CD8-positive, alpha-beta memory T cell (primary cell): ENCODE measurements at regions not wholly inside any gene's neighbourhood (a gene's known extent, or its start where the extent isn't known, plus 50 kb on each side); places are given as distances from the start of the nearest gene placed in this dataset.

Experiments
- CTCF ChIA-PET: fragments of 350-600 bp; sonication (Branson Sonifier 250); formaldehyde crosslinking; loops from one replicate; lab custom pipeline; 2021; ENCODE audit warnings: antibody characterized with exemption; lab: Charles Lee
- POLR2A ChIA-PET: fragments of 350-600 bp; sonication (Branson Sonifier 250); formaldehyde crosslinking; loops from one replicate; lab custom pipeline; 2021; ENCODE audit warnings: antibody characterized with exemption; lab: Charles Lee
- DNase-seq, 5 donors: peaks; one replicate each; pipeline versions ENCODE4 v3.0.0 to v3.0.0-alpha.2; 2020 to 2022; ENCODE audit warnings: mixed read lengths in 1 of 5
- H3K27ac ChIP-seq: one replicate; pipeline ENCODE4 v1.7.0; 2013; ENCODE audit warnings: low read depth, mild to moderate bottlenecking, low read length, moderate library complexity
- H3K27me3 ChIP-seq: 2 replicates; pipeline ENCODE4 v1.7.0; 2013; ENCODE audit warnings: low read length, mild to moderate bottlenecking; ENCODE audit not compliant: insufficient read depth, poor library complexity, severe bottlenecking
- H3K36me3 ChIP-seq: 2 replicates; pipeline ENCODE4 v1.7.0; 2013; ENCODE audit warnings: mild to moderate bottlenecking, low read length, moderate library complexity; ENCODE audit not compliant: insufficient read depth
- H3K4me1 ChIP-seq: 2 replicates; pipeline ENCODE4 v1.7.0; 2013; ENCODE audit warnings: mild to moderate bottlenecking, low read length, moderate library complexity; ENCODE audit not compliant: insufficient read depth
- H3K4me3 ChIP-seq: 2 replicates; pipeline ENCODE4 v1.7.0; 2013; ENCODE audit warnings: mild to moderate bottlenecking, low read length
- H3K9me3 ChIP-seq: 2 replicates; pipeline ENCODE4 v1.7.0; 2013; ENCODE audit warnings: mild to moderate bottlenecking, low read length
- H3K27ac Mint-ChIP-seq, 8 donors: one replicate each; pipeline ENCODE4 v1.8.0; 2020 to 2021; ENCODE audit warnings: mixed read lengths in 8 of 8, mild to moderate bottlenecking in 6 of 8, inconsistent platforms in 3 of 8, moderate library complexity in 3 of 8
- H3K27me3 Mint-ChIP-seq, 2 donors: one replicate each; pipeline ENCODE4 v1.8.0; 2020 to 2021; ENCODE audit warnings: mixed read lengths in 2 of 2, mild to moderate bottlenecking in 1 of 2, moderate library complexity in 1 of 2
- H3K36me3 Mint-ChIP-seq, 3 donors: one replicate each; pipeline ENCODE4 v1.8.0; 2020 to 2021; ENCODE audit warnings: mixed read lengths in 3 of 3, inconsistent platforms in 1 of 3, mild to moderate bottlenecking in 1 of 3
- H3K4me1 Mint-ChIP-seq, 3 donors: one replicate each; pipeline ENCODE4 v1.8.0; 2020 to 2021; ENCODE audit warnings: mixed read lengths in 3 of 3, inconsistent platforms in 1 of 3, mild to moderate bottlenecking in 1 of 3
- H3K4me3 Mint-ChIP-seq, 7 donors: one replicate each; pipeline ENCODE4 v1.8.0; 2020 to 2021; ENCODE audit warnings: mixed read lengths in 7 of 7, mild to moderate bottlenecking in 6 of 7, moderate library complexity in 4 of 7, inconsistent platforms in 2 of 7
- H3K9me3 Mint-ChIP-seq, 5 donors: one replicate each; pipeline ENCODE4 v1.8.0; 2020 to 2022; ENCODE audit warnings: mixed read lengths in 5 of 5, mild to moderate bottlenecking in 3 of 5, moderate library complexity in 2 of 5, inconsistent platforms in 1 of 5

DNA sequence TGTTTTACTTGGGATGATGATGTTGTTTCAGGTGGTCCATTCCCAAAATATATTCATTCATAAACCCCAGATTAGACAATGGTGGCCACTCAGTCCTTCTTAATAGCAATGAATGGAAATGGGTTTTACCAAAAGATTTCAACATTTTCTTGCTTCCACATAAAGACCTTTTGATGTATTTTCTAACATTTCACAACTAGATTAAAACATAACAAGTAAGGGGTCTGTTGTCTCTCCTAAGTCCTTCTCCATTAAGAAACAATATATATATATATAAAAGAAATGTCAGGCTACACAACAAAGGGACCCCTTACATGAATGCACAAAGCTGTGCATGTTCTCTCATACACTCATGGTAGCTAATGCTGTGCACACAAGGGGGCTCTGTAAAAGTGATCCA lies 176.4 kb downstream of the ANXA2 start:
- Mint-ChIP-seq H3K4me3 (no peak overlapping the region), H3K4me1 (no peaks in the 10 kb centered on the region), H3K36me3 (no peaks in the 10 kb centered on the region), H3K27me3 (peaks cover 4 to 25% of the 10 kb centered on the region in 2 donors), H3K27ac (no peak overlapping the region), H3K9me3 (no peaks in the 10 kb centered on the region)
- H3K9me3 ChIP-seq: no peaks in the 10 kb centered on the region
- no peak overlapping the region for H3K27ac ChIP-seq
- H3K27me3 ChIP-seq: no peaks in the 10 kb centered on the region
- no peak for DNase-seq
- H3K4me3 ChIP-seq: no peak overlapping the region
- POLR2A ChIA-PET: no interaction called here
- CTCF ChIA-PET: no interaction called here
- no peaks in the 10 kb centered on the region for H3K36me3 ChIP-seq
- no peaks in the 10 kb centered on the region for H3K4me1 ChIP-seq

DNA sequence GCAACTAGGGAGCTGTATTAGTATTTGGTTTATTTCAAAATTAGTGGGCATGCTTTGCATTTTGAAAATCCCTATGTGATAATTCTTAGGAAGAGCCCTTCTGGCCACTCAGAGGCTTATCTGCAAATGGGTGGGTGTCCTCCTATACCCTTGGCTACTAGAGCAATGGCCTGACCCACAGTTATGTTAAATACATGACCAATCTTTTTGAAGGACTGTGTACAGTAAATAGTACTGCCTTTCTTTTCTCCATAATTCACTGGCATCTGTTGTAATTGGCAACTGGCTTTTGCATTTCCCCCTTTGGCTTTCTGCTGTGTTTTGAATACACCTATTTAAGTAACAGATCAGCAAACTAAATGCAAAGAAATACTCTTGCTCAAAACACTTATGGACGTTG lies 175.4 kb downstream of the ANXA2 start:
- no peak overlapping the region for H3K4me3 Mint-ChIP-seq
- H3K27ac ChIP-seq: no peak overlapping the region
- no peaks in the 10 kb centered on the region for H3K4me1 ChIP-seq
- no peak for DNase-seq
- ChIA-PET POLR2A (no interaction called here), CTCF (no interaction called here)
- H3K27me3 ChIP-seq: no peaks in the 10 kb centered on the region
- no peaks in the 10 kb centered on the region for H3K36me3 Mint-ChIP-seq
- H3K9me3 ChIP-seq: no peaks in the 10 kb centered on the region
- H3K9me3 Mint-ChIP-seq: no peaks in the 10 kb centered on the region
- no peaks in the 10 kb centered on the region for H3K4me1 Mint-ChIP-seq
- no peak overlapping the region for H3K27ac Mint-ChIP-seq
- H3K36me3 ChIP-seq: no peaks in the 10 kb centered on the region
- no peak overlapping the region for H3K4me3 ChIP-seq
- H3K27me3 Mint-ChIP-seq: peaks cover 4 to 18% of the 10 kb centered on the region in 2 donors

- Mint-ChIP-seq H3K9me3 (no peaks in the 10 kb centered on the region), H3K4me3 (no peak overlapping the region), H3K27me3 (peaks cover 5 to 20% of the 10 kb centered on the region in 2 donors), H3K36me3 (no peaks in the 10 kb centered on the region), H3K4me1 (no peaks in the 10 kb centered on the region), H3K27ac (no peak overlapping the region)
- H3K27ac ChIP-seq: no peak overlapping the region
- H3K36me3 ChIP-seq: no peaks in the 10 kb centered on the region
- POLR2A ChIA-PET: no interaction called here
- H3K4me3 ChIP-seq: no peak overlapping the region
- DNase-seq: no peak
- no peaks in the 10 kb centered on the region for H3K4me1 ChIP-seq
- no peaks in the 10 kb centered on the region for H3K9me3 ChIP-seq
- H3K27me3 ChIP-seq: no peaks in the 10 kb centered on the region
- CTCF ChIA-PET: no interaction called here
Measured at GRCh38 chr15:60223176-60223575, 174.6 kb downstream of the ANXA2 start.

GRCh38 chr15:60226924-60227323 lies 170.9 kb downstream of the ANXA2 start:
- Histone ChIP-seq H3K27me3 (no peaks in the 10 kb centered on the region), H3K36me3 (no peaks in the 10 kb centered on the region), H3K9me3 (no peaks in the 10 kb centered on the region), H3K4me1 (no peaks in the 10 kb centered on the region), H3K4me3 (no peak overlapping the region), H3K27ac (no peak overlapping the region)
- H3K27me3 Mint-ChIP-seq: peaks cover 10 to 33% of the 10 kb centered on the region in 2 donors
- H3K4me3 Mint-ChIP-seq: no peak overlapping the region
- CTCF ChIA-PET: no interaction called here
- POLR2A ChIA-PET: no interaction called here
- no peak overlapping the region for H3K27ac Mint-ChIP-seq
- no peaks in the 10 kb centered on the region for H3K36me3 Mint-ChIP-seq
- DNase-seq: no peak
- H3K9me3 Mint-ChIP-seq: no peaks in the 10 kb centered on the region
- no peaks in the 10 kb centered on the region for H3K4me1 Mint-ChIP-seq

- H3K36me3 Mint-ChIP-seq: no peaks in the 10 kb centered on the region
- Histone ChIP-seq H3K4me1 (no peaks in the 10 kb centered on the region), H3K4me3 (no peak overlapping the region), H3K27me3 (no peaks in the 10 kb centered on the region), H3K27ac (no peak overlapping the region), H3K9me3 (no peaks in the 10 kb centered on the region), H3K36me3 (no peaks in the 10 kb centered on the region)
- H3K4me3 Mint-ChIP-seq: no peak overlapping the region
- ChIA-PET CTCF (no interaction called here), POLR2A (no interaction called here)
- H3K27me3 Mint-ChIP-seq: peaks cover 10 to 30% of the 10 kb centered on the region in 2 donors
- no peak for DNase-seq
- no peaks in the 10 kb centered on the region for H3K9me3 Mint-ChIP-seq
- no peak overlapping the region for H3K27ac Mint-ChIP-seq
- H3K4me1 Mint-ChIP-seq: no peaks in the 10 kb centered on the region
Measured at GRCh38 chr15:60228101-60228500, 169.7 kb downstream of the ANXA2 start.

- no peaks in the 10 kb centered on the region for H3K27me3 ChIP-seq
- ChIA-PET CTCF (no interaction called here), POLR2A (no interaction called here)
- Mint-ChIP-seq H3K4me3 (no peak overlapping the region), H3K27me3 (peaks cover 10 to 32% of the 10 kb centered on the region in 2 donors), H3K27ac (no peak overlapping the region), H3K9me3 (no peaks in the 10 kb centered on the region), H3K36me3 (no peaks in the 10 kb centered on the region), H3K4me1 (no peaks in the 10 kb centered on the region)
- DNase-seq: no peak
- no peaks in the 10 kb centered on the region for H3K9me3 ChIP-seq
- no peak overlapping the region for H3K27ac ChIP-seq
- H3K36me3 ChIP-seq: no peaks in the 10 kb centered on the region
- no peaks in the 10 kb centered on the region for H3K4me1 ChIP-seq
- H3K4me3 ChIP-seq: no peak overlapping the region
Measured at GRCh38 chr15:60228619-60229018, 169.2 kb downstream of the ANXA2 start.

- Mint-ChIP-seq H3K4me3 (no peak overlapping the region), H3K36me3 (no peaks in the 10 kb centered on the region), H3K9me3 (peaks cover 0 to 4% (median 2%) of the 10 kb centered on the region in 5 donors), H3K27ac (peak overlapping the region in 1 of 8 donors; percentile 9), H3K4me1 (peaks cover 2 to 6% (median 5%) of the 10 kb centered on the region in 3 donors), H3K27me3 (peaks cover 18 to 70% of the 10 kb centered on the region in 2 donors)
- no peaks in the 10 kb centered on the region for H3K4me1 ChIP-seq
- H3K36me3 ChIP-seq: no peaks in the 10 kb centered on the region
- H3K27ac ChIP-seq: no peak overlapping the region
- ChIA-PET CTCF (no interaction called here), POLR2A (no interaction called here)
- no peak overlapping the region for H3K4me3 ChIP-seq
- no peaks in the 10 kb centered on the region for H3K27me3 ChIP-seq
- no peak for DNase-seq
- no peaks in the 10 kb centered on the region for H3K9me3 ChIP-seq
Measured at GRCh38 chr15:60235951-60236710, 161.7 kb downstream of the ANXA2 start.

- Mint-ChIP-seq H3K27ac (no peak overlapping the region), H3K4me1 (peaks cover 2 to 6% (median 5%) of the 10 kb centered on the region in 3 donors), H3K4me3 (no peak overlapping the region), H3K9me3 (peaks cover 0 to 8% (median 4%) of the 10 kb centered on the region in 5 donors), H3K27me3 (peaks cover 16 to 78% of the 10 kb centered on the region in 2 donors), H3K36me3 (no peaks in the 10 kb centered on the region)
- no peak overlapping the region for H3K4me3 ChIP-seq
- ChIA-PET CTCF (no interaction called here), POLR2A (no interaction called here)
- H3K36me3 ChIP-seq: no peaks in the 10 kb centered on the region
- no peak for DNase-seq
- H3K27ac ChIP-seq: no peak overlapping the region
- H3K9me3 ChIP-seq: no peaks in the 10 kb centered on the region
- H3K4me1 ChIP-seq: no peaks in the 10 kb centered on the region
- H3K27me3 ChIP-seq: no peaks in the 10 kb centered on the region
Measured at GRCh38 chr15:60237446-60237845, 160.3 kb downstream of the ANXA2 start.
